ENCODE measurements at regions not wholly inside any gene's neighbourhood (a gene's known extent, or its start where the extent isn't known, plus 50 kb on each side); places are given as distances from the start of the nearest gene placed in this dataset.

DNA sequence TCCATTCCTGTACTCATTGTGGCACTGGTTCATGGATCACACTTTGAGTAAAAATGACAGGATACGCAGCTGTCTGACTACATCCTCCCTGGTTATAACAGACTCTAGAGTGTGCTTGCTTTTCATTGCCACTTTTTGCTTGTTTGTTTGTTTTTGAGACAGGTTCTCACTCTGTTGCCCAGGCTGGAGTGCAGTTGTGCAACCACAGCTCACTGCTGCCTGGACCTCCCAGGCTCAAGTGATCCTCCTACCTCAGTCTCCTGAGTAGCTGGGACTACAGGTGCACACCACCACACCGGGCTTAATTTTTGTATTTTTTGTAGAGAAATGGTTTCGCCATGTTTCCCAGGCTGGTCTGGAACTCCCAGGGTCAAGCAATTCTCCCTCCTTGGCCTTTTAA lies 89.3 kb upstream of the ROBO2 start:
- H3K79me1 ChIP-seq (ENCODE audit: low read length): no peaks in the 10 kb centered on the region
- WGBS (ENCODE audit: extremely low coverage, insufficient coverage, low lambda C conversion rate): no CpG with 5 or more reads among the region's 3 CpGs
- H3K56ac ChIP-seq (ENCODE audit: low read length): no peak overlapping the region

DNA sequence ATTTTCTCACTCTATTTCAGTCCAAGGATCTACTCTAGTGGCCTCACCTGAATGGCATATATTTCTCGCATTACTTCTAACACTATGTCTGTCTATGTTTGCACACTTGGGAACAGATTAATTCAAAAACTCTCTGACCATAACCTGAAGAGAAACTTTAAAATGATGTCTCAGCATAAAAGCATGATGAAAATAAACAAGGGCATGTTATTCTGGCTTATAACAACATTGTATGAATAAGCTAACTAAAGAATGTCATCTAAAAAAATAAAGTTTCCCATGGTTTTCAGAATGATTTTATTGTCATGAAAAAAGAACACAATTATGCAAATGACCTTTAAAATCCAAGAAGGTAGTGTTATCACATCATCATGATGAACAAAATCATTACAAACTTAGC lies 85.5 kb upstream of the ROBO2 start:
- Histone ChIP-seq H3K4me3 (ENCODE audit: low read length) (no peak overlapping the region), H2AK5ac (ENCODE audit: low read length) (no peak overlapping the region), H4K8ac (ENCODE audit: low read depth, low read length) (no peak overlapping the region), H3K79me2 (ENCODE audit: control insufficient read depth, insufficient read depth, low read length) (no peaks in the 10 kb centered on the region), H3K56ac (ENCODE audit: low read length) (no peak overlapping the region), H3K79me1 (ENCODE audit: low read length) (no peaks in the 10 kb centered on the region), H3K4ac (ENCODE audit: low read depth, low read length) (no peak overlapping the region), H2BK120ac (ENCODE audit: low read depth, low read length) (no peak overlapping the region), H3K4me2 (ENCODE audit: low read length) (no peak overlapping the region), H3K18ac (ENCODE audit: low read length) (no peak overlapping the region), H4K5ac (ENCODE audit: low read length) (no peak overlapping the region), H3K4me1 (ENCODE audit: control insufficient read depth, low read depth, low read length) (no peaks in the 10 kb centered on the region), H3K27ac (ENCODE audit: low read depth, low read length) (no peak overlapping the region), H3K9ac (ENCODE audit: low read length) (no peak overlapping the region), H3K36me3 (ENCODE audit: control insufficient read depth, insufficient read depth, low read length) (no peaks in the 10 kb centered on the region), H2BK5ac (ENCODE audit: low read length) (no peak overlapping the region), H3K27me3 (ENCODE audit: insufficient read depth, low read length, poor library complexity) (no peaks in the 10 kb centered on the region), H3K23ac (ENCODE audit: low read length) (no peak overlapping the region), H2BK15ac (replicated peaks; ENCODE audit: low read depth) (no peak overlapping the region)
- no peak for DNase-seq
- WGBS (ENCODE audit: extremely low coverage, insufficient coverage, low lambda C conversion rate): no CpG with 5 or more reads among the region's 1 CpG

More for the DNA sequence above, 89.3 kb upstream of the ROBO2 start:
- H2BK5ac ChIP-seq (ENCODE audit: low read length): no peak overlapping the region
- H3K4ac ChIP-seq (ENCODE audit: low read depth, low read length): no peak overlapping the region
- H3K9ac ChIP-seq (ENCODE audit: low read length): no peak overlapping the region
- H2BK120ac ChIP-seq (ENCODE audit: low read depth, low read length): no peak overlapping the region
- no peak overlapping the region for H3K4me3 ChIP-seq (ENCODE audit: low read length)
- no peak overlapping the region for H2AK5ac ChIP-seq (ENCODE audit: low read length)
- no peak overlapping the region for H3K18ac ChIP-seq (ENCODE audit: low read length)
- no peak overlapping the region for H2BK15ac ChIP-seq (replicated peaks; ENCODE audit: low read depth)
- DNase-seq: no peak
- H4K5ac ChIP-seq (ENCODE audit: low read length): no peak overlapping the region
- H3K4me1 ChIP-seq (ENCODE audit: control insufficient read depth, low read depth, low read length): no peaks in the 10 kb centered on the region
- H3K23ac ChIP-seq (ENCODE audit: low read length): no peak overlapping the region
- H3K79me2 ChIP-seq (ENCODE audit: control insufficient read depth, insufficient read depth, low read length): no peaks in the 10 kb centered on the region
- H4K8ac ChIP-seq (ENCODE audit: low read depth, low read length): no peak overlapping the region
- H3K27ac ChIP-seq (ENCODE audit: low read depth, low read length): no peak overlapping the region
- no peaks in the 10 kb centered on the region for H3K27me3 ChIP-seq (ENCODE audit: insufficient read depth, low read length, poor library complexity)
- H3K4me2 ChIP-seq (ENCODE audit: low read length): no peak overlapping the region
- H3K36me3 ChIP-seq (ENCODE audit: control insufficient read depth, insufficient read depth, low read length): no peaks in the 10 kb centered on the region

- Histone ChIP-seq H3K56ac (ENCODE audit: low read length) (no peak overlapping the region), H3K27me3 (ENCODE audit: insufficient read depth, low read length, poor library complexity) (no peaks in the 10 kb centered on the region), H3K79me2 (ENCODE audit: control insufficient read depth, insufficient read depth, low read length) (no peaks in the 10 kb centered on the region), H2BK15ac (replicated peaks; ENCODE audit: low read depth) (no peak overlapping the region), H2AK5ac (ENCODE audit: low read length) (no peak overlapping the region), H3K27ac (ENCODE audit: low read depth, low read length) (no peak overlapping the region), H3K9ac (ENCODE audit: low read length) (no peak overlapping the region), H3K4ac (ENCODE audit: low read depth, low read length) (no peak overlapping the region), H2BK120ac (ENCODE audit: low read depth, low read length) (no peak overlapping the region), H3K4me2 (ENCODE audit: low read length) (no peak overlapping the region), H3K18ac (ENCODE audit: low read length) (no peak overlapping the region), H4K5ac (ENCODE audit: low read length) (no peak overlapping the region), H2BK5ac (ENCODE audit: low read length) (no peak overlapping the region), H3K4me3 (ENCODE audit: low read length) (no peak overlapping the region), H3K79me1 (ENCODE audit: low read length) (no peaks in the 10 kb centered on the region), H3K36me3 (ENCODE audit: control insufficient read depth, insufficient read depth, low read length) (no peaks in the 10 kb centered on the region), H4K8ac (ENCODE audit: low read depth, low read length) (no peak overlapping the region), H3K23ac (ENCODE audit: low read length) (no peak overlapping the region), H3K4me1 (ENCODE audit: control insufficient read depth, low read depth, low read length) (no peaks in the 10 kb centered on the region)
- no peak for DNase-seq
Observed at GRCh38 chr3:76958274-76958673, 81.6 kb upstream of the ROBO2 start.

DNA sequence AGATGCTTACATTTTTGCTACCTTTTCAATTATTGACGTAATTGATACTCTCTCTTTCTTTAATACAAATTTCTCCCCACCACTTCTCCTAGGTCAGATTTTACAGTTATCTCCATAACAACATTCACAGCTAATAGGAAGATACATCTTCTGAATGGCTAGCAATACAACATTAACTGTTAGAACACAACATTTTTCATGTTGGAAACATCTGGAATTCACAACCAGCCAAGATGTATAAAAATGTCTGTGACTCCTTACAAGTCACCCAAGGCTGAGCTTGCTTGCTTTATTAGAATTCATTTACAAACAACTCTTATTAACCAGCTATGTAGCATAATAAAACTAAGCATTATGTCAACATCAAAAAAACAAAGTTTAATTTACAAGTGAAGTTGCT lies 81.0 kb upstream of the ROBO2 start:
- Histone ChIP-seq H2BK120ac (ENCODE audit: low read depth, low read length) (no peak overlapping the region), H3K27ac (ENCODE audit: low read depth, low read length) (no peak overlapping the region), H2AK5ac (ENCODE audit: low read length) (no peak overlapping the region), H3K56ac (ENCODE audit: low read length) (no peak overlapping the region), H3K4me2 (ENCODE audit: low read length) (no peak overlapping the region), H3K4ac (ENCODE audit: low read depth, low read length) (no peak overlapping the region), H3K79me2 (ENCODE audit: control insufficient read depth, insufficient read depth, low read length) (no peaks in the 10 kb centered on the region), H4K5ac (ENCODE audit: low read length) (no peak overlapping the region), H3K4me3 (ENCODE audit: low read length) (no peak overlapping the region), H2BK15ac (replicated peaks; ENCODE audit: low read depth) (no peak overlapping the region), H3K9ac (ENCODE audit: low read length) (no peak overlapping the region), H4K8ac (ENCODE audit: low read depth, low read length) (no peak overlapping the region), H3K79me1 (ENCODE audit: low read length) (no peaks in the 10 kb centered on the region), H3K27me3 (ENCODE audit: insufficient read depth, low read length, poor library complexity) (no peaks in the 10 kb centered on the region), H3K4me1 (ENCODE audit: control insufficient read depth, low read depth, low read length) (no peaks in the 10 kb centered on the region), H3K18ac (ENCODE audit: low read length) (no peak overlapping the region), H3K23ac (ENCODE audit: low read length) (no peak overlapping the region), H2BK5ac (ENCODE audit: low read length) (no peak overlapping the region), H3K36me3 (ENCODE audit: control insufficient read depth, insufficient read depth, low read length) (no peaks in the 10 kb centered on the region)
- DNase-seq: no peak
- WGBS (ENCODE audit: extremely low coverage, insufficient coverage, low lambda C conversion rate): no CpG with 5 or more reads among the region's 1 CpG

DNA sequence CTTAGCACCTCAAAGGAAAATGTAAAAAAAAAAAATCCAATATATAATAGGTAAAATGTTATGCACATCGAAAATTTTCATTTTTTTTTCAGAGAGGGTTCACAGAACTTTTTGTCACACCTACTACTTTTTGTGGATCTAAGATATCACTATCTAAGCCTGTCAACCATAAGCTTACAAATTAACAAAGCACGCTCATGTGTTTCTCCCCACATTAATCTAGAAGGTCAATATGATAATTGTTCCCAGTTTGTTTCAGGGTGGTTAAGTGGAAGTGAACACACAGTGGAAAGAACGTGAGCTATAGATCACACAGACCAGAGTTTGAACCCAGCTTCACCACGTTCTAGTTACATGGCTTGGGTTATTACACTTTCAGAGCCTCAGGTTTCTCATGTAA lies 78.6 kb upstream of the ROBO2 start:
- Histone ChIP-seq H3K4me3 (ENCODE audit: low read length) (no peak overlapping the region), H2BK120ac (ENCODE audit: low read depth, low read length) (no peak overlapping the region), H3K56ac (ENCODE audit: low read length) (no peak overlapping the region), H3K27ac (ENCODE audit: low read depth, low read length) (no peak overlapping the region), H3K79me1 (ENCODE audit: low read length) (no peaks in the 10 kb centered on the region), H3K4ac (ENCODE audit: low read depth, low read length) (no peak overlapping the region), H4K5ac (ENCODE audit: low read length) (no peak overlapping the region), H3K23ac (ENCODE audit: low read length) (no peak overlapping the region), H3K27me3 (ENCODE audit: insufficient read depth, low read length, poor library complexity) (no peaks in the 10 kb centered on the region), H3K18ac (ENCODE audit: low read length) (no peak overlapping the region), H3K79me2 (ENCODE audit: control insufficient read depth, insufficient read depth, low read length) (no peaks in the 10 kb centered on the region), H2BK15ac (replicated peaks; ENCODE audit: low read depth) (no peak overlapping the region), H4K8ac (ENCODE audit: low read depth, low read length) (no peak overlapping the region), H2AK5ac (ENCODE audit: low read length) (no peak overlapping the region), H2BK5ac (ENCODE audit: low read length) (no peak overlapping the region), H3K4me2 (ENCODE audit: low read length) (no peak overlapping the region), H3K36me3 (ENCODE audit: control insufficient read depth, insufficient read depth, low read length) (no peaks in the 10 kb centered on the region), H3K9ac (ENCODE audit: low read length) (no peak overlapping the region), H3K4me1 (ENCODE audit: control insufficient read depth, low read depth, low read length) (no peaks in the 10 kb centered on the region)
- WGBS (ENCODE audit: extremely low coverage, insufficient coverage, low lambda C conversion rate): no CpG with 5 or more reads among the region's 4 CpGs
- DNase-seq: no peak

DNA sequence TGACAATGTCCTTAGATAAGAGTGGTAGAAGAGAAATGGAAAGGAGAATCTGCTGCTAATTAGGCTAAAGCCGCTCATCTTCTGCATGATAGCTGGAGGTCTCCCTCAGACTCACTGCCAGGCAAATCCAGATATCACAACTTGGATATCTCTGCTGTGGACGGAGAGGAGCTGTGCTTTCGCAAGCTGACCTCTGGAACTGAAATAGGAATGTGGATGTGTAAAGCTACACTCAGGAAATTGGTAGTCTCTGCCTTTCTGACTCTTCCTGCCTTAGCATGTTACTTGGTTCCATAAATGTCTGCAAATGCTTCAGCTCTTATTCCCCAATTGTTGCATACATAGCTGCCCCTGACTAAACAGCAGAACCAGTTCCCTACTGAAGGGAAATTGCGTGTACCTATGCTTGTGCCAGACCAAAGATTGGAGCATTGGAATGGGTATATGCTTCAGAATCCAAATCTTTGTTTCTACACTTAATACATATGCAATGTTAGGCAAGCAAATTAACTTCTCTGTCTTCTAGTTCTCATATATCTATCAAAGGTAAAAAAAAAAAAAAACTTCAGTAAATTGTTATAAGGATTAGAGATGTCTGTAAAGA lies 74.7 kb upstream of the ROBO2 start:
- H3K4me1 ChIP-seq (ENCODE audit: control insufficient read depth, low read depth, low read length): no peaks in the 10 kb centered on the region
- H2BK120ac ChIP-seq (ENCODE audit: low read depth, low read length): no peak overlapping the region
- H3K56ac ChIP-seq (ENCODE audit: low read length): no peak overlapping the region
- H2BK15ac ChIP-seq (replicated peaks; ENCODE audit: low read depth): no peak overlapping the region
- WGBS (ENCODE audit: extremely low coverage, insufficient coverage, low lambda C conversion rate): no CpG with 5 or more reads among the region's 4 CpGs
- no peak overlapping the region for H4K8ac ChIP-seq (ENCODE audit: low read depth, low read length)
- H3K79me2 ChIP-seq (ENCODE audit: control insufficient read depth, insufficient read depth, low read length): no peaks in the 10 kb centered on the region
- no peak overlapping the region for H3K18ac ChIP-seq (ENCODE audit: low read length)
- H3K79me1 ChIP-seq (ENCODE audit: low read length): no peaks in the 10 kb centered on the region
- no peak overlapping the region for H3K4me2 ChIP-seq (ENCODE audit: low read length)
- no peaks in the 10 kb centered on the region for H3K36me3 ChIP-seq (ENCODE audit: control insufficient read depth, insufficient read depth, low read length)
- peak; percentile 26 for DNase-seq
- no peak overlapping the region for H3K27ac ChIP-seq (ENCODE audit: low read depth, low read length)
- no peak overlapping the region for H4K5ac ChIP-seq (ENCODE audit: low read length)
- H2AK5ac ChIP-seq (ENCODE audit: low read length): no peak overlapping the region
- H2BK5ac ChIP-seq (ENCODE audit: low read length): no peak overlapping the region
- H3K4ac ChIP-seq (ENCODE audit: low read depth, low read length): no peak overlapping the region
- H3K9ac ChIP-seq (ENCODE audit: low read length): no peak overlapping the region
- H3K27me3 ChIP-seq (ENCODE audit: insufficient read depth, low read length, poor library complexity): no peaks in the 10 kb centered on the region
- no peak overlapping the region for H3K23ac ChIP-seq (ENCODE audit: low read length)
- no peak overlapping the region for H3K4me3 ChIP-seq (ENCODE audit: low read length)

All from mesendoderm (in vitro differentiated cells).